Neural progenitor cell (in vitro differentiated cells): ENCODE measurements at regions not wholly inside any gene's neighbourhood (a gene's known extent, or its start where the extent isn't known, plus 50 kb on each side); places are given as distances from the start of the nearest gene placed in this dataset.

Experiments used
- DNase-seq: peaks from one replicate; pipeline ENCODE4 v3.0.0-alpha.2; 2016; ENCODE audit warnings: low spot score
- H2AFZ ChIP-seq: fragments of 200-600 bp; sonication (generic); replicated peaks from 2 replicates; pipeline ENCODE4 v1.6.1; 2016; ENCODE audit warnings: antibody characterized with exemption
- H3F3A ChIP-seq: fragments of 200-600 bp; sonication (generic); 2 replicates; pipeline ENCODE4 v1.6.1; 2016; ENCODE audit warnings: antibody characterized with exemption, low read depth
- H3K27ac ChIP-seq: fragments of 200-600 bp; sonication (generic); 2 replicates; pipeline ENCODE4 v1.5.1; 2016; ENCODE audit warnings: mild to moderate bottlenecking
- H3K27me3 ChIP-seq: fragments of 200-600 bp; sonication (generic); 2 replicates; pipeline ENCODE4 v1.6.1; 2016; ENCODE audit warnings: mild to moderate bottlenecking, moderate library complexity
- H3K36me3 ChIP-seq: fragments of 200-600 bp; sonication (generic); 2 replicates; pipeline ENCODE4 v1.5.1; 2016
- H3K4me1 ChIP-seq: fragments of 200-600 bp; sonication (generic); 2 replicates; pipeline ENCODE4 v1.6.1; 2016; ENCODE audit warnings: mixed run types
- H3K4me2 ChIP-seq: fragments of 200-600 bp; sonication (generic); 2 replicates; pipeline ENCODE4 v1.6.1; 2016
- H3K4me3 ChIP-seq: fragments of 200-600 bp; sonication (generic); 2 replicates; pipeline ENCODE4 v1.5.1; 2016
- H3K79me2 ChIP-seq: fragments of 200-600 bp; sonication (generic); 2 replicates; pipeline ENCODE4 v1.6.1; 2016; ENCODE audit warnings: low read depth
- H3K9ac ChIP-seq: fragments of 200-600 bp; sonication (generic); 2 replicates; pipeline ENCODE4 v1.6.1; 2016
- H3K9me3 ChIP-seq: fragments of 200-600 bp; sonication (generic); 2 replicates; pipeline ENCODE4 v1.5.1; 2016; ENCODE audit warnings: low read depth
- H4K20me1 ChIP-seq: fragments of 200-600 bp; sonication (generic); 2 replicates; pipeline ENCODE4 v1.6.1; 2016; ENCODE audit warnings: low read depth
- H3K27ac Mint-ChIP-seq: 3 replicates; pipeline ENCODE4 v1.8.0; 2021; ENCODE audit warnings: mixed read lengths
- H3K27me3 Mint-ChIP-seq: 2 replicates; pipeline ENCODE4 v1.8.0; 2022; ENCODE audit warnings: low read depth, mild to moderate bottlenecking, inconsistent platforms, moderate library complexity, mixed read lengths; ENCODE audit not compliant: insufficient read depth
- H3K36me3 Mint-ChIP-seq: 3 replicates; pipeline ENCODE4 v1.8.0; 2021; ENCODE audit warnings: mixed read lengths
- H3K4me1 Mint-ChIP-seq: 3 replicates; pipeline ENCODE4 v1.8.0; 2021; ENCODE audit warnings: mixed read lengths
- H3K4me3 Mint-ChIP-seq: 3 replicates; pipeline ENCODE4 v1.8.0; 2021; ENCODE audit warnings: mild to moderate bottlenecking, moderate library complexity, mixed read lengths
- H3K9me3 Mint-ChIP-seq: 3 replicates; pipeline ENCODE4 v1.8.0; 2020; ENCODE audit warnings: mixed read lengths
- EZH2 ChIP-seq: fragments of 200-600 bp; sonication (generic); IDR thresholded peaks from 2 replicates; pipeline ENCODE4 v1.6.1; 2017; ENCODE audit warnings: antibody characterized with exemption, mild to moderate bottlenecking, moderate library complexity
- EZH2phosphoT487 ChIP-seq: fragments of 200-600 bp; sonication (generic); IDR thresholded peaks from 2 replicates; pipeline ENCODE4 v1.6.1; 2017; ENCODE audit warnings: antibody characterized with exemption
- TF ChIP-seq, protein P1 (sequence below): fragments of 200-600 bp; sonication (generic); IDR thresholded peaks from 2 replicates; pipeline ENCODE4 v1.5.1; 2017; ENCODE audit warnings: antibody characterized with exemption, mild to moderate bottlenecking

DNA sequence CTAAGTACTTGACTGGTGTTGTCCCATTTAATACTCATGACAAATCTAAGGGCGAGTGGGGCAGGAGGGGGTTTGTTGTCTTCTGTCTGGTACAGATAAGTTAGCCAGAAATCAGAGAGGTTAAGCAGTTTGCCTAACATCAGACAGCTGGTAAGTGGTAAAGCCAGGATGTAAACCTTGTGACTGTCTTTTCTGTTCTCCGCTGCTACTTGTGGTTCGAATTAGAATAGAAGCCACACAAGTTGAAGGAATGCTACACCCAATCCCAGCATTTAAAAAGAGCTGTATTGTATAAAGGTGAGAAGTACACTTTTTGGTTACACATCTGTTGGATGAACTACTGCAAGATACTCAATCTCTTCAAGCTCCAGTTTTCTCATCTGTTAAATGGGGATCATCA, 474.7 kb upstream of the SUCLG2 start:
- Histone ChIP-seq H3K9me3 (no peaks in the 10 kb centered on the region), H3K4me3 (no peak overlapping the region), H4K20me1 (no peaks in the 10 kb centered on the region), H3K27me3 (no peaks in the 10 kb centered on the region), H3K4me1 (no peaks in the 10 kb centered on the region), H3F3A (no peaks in the 10 kb centered on the region), H3K79me2 (no peaks in the 10 kb centered on the region), H2AFZ (no peak overlapping the region), H3K4me2 (no peak overlapping the region), H3K27ac (no peak overlapping the region), H3K9ac (no peak overlapping the region), H3K36me3 (no peaks in the 10 kb centered on the region)
- no peak for TF ChIP-seq EZH2phosphoT487
- TF ChIP-seq, protein P1, sequence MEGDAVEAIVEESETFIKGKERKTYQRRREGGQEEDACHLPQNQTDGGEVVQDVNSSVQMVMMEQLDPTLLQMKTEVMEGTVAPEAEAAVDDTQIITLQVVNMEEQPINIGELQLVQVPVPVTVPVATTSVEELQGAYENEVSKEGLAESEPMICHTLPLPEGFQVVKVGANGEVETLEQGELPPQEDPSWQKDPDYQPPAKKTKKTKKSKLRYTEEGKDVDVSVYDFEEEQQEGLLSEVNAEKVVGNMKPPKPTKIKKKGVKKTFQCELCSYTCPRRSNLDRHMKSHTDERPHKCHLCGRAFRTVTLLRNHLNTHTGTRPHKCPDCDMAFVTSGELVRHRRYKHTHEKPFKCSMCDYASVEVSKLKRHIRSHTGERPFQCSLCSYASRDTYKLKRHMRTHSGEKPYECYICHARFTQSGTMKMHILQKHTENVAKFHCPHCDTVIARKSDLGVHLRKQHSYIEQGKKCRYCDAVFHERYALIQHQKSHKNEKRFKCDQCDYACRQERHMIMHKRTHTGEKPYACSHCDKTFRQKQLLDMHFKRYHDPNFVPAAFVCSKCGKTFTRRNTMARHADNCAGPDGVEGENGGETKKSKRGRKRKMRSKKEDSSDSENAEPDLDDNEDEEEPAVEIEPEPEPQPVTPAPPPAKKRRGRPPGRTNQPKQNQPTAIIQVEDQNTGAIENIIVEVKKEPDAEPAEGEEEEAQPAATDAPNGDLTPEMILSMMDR = no peak
- Mint-ChIP-seq H3K4me3 (no peak overlapping the region), H3K9me3 (peaks cover 2% of the 10 kb centered on the region), H3K27me3 (no peaks in the 10 kb centered on the region), H3K4me1 (peaks cover 2% of the 10 kb centered on the region), H3K36me3 (no peaks in the 10 kb centered on the region), H3K27ac (no peak overlapping the region)
- no peak for DNase-seq

DNA sequence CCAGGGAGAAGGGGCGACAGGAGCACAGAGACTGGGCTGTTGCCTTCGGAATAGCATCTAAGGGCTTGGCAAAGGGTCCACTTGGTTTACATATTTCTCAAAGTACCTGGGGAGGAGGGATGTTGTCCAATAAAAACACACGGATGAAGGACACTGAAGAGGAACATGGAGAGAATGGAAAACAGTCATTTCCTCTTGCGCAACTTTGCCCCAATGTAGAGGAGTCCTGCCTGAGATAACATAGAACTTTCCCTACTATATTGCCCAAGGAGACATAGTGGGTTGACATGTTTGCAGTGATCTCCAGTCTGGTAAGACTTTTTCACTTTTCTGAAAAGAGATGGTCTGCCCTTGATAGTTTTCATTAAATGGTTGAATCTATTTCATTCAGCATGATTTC, 468.8 kb upstream of the SUCLG2 start:
- peaks cover 2% of the 10 kb centered on the region for H3K9me3 Mint-ChIP-seq
- Histone ChIP-seq H4K20me1 (no peaks in the 10 kb centered on the region), H3K4me1 (no peaks in the 10 kb centered on the region), H3F3A (no peaks in the 10 kb centered on the region), H3K9ac (no peak overlapping the region), H3K4me2 (no peak overlapping the region), H3K4me3 (no peak overlapping the region), H3K27ac (no peak overlapping the region), H3K27me3 (no peaks in the 10 kb centered on the region), H3K9me3 (no peaks in the 10 kb centered on the region), H3K79me2 (no peaks in the 10 kb centered on the region), H2AFZ (no peak overlapping the region), H3K36me3 (no peaks in the 10 kb centered on the region)
- H3K4me3 Mint-ChIP-seq = no peak overlapping the region
- TF ChIP-seq EZH2 (no peak), EZH2phosphoT487 (no peak)
- TF ChIP-seq, protein P1 = no peak
- H3K27ac Mint-ChIP-seq = no peak overlapping the region
- H3K27me3 Mint-ChIP-seq = no peaks in the 10 kb centered on the region
- no peaks in the 10 kb centered on the region for H3K36me3 Mint-ChIP-seq
- DNase-seq = no peak
- peaks cover 2% of the 10 kb centered on the region for H3K4me1 Mint-ChIP-seq

DNA sequence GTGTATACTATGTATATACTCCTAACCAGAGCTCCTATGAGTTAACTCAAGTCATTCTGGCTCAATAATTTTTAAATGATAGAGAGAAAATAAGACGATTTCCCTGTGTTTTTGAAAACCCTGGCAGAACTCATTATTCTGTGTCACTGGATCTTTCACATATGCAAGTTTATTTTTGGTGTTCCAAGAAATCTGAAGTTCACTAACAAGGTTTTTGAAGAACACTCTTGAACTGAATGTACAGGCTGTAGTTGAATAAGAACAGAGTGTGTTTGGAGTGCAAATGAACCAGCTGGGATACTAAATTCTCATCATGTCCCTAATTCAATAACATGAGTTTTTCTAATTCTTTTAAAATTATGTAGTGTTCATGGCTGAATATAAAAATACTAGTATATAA, 466.9 kb upstream of the SUCLG2 start:
- no peaks in the 10 kb centered on the region for H3F3A ChIP-seq
- H2AFZ ChIP-seq = no peak overlapping the region
- TF ChIP-seq, protein P1 = no peak
- no peak for TF ChIP-seq EZH2phosphoT487
- no peak for TF ChIP-seq EZH2
- H3K9ac ChIP-seq = no peak overlapping the region
- H4K20me1 ChIP-seq = no peaks in the 10 kb centered on the region
- H3K4me3 ChIP-seq = no peak overlapping the region
- Mint-ChIP-seq H3K27ac (no peak overlapping the region), H3K9me3 (no peaks in the 10 kb centered on the region), H3K4me1 (peaks cover 2% of the 10 kb centered on the region), H3K27me3 (no peaks in the 10 kb centered on the region), H3K4me3 (no peak overlapping the region), H3K36me3 (no peaks in the 10 kb centered on the region)
- H3K36me3 ChIP-seq = no peaks in the 10 kb centered on the region
- DNase-seq = no peak
- H3K79me2 ChIP-seq = no peaks in the 10 kb centered on the region
- H3K9me3 ChIP-seq = no peaks in the 10 kb centered on the region
- H3K27ac ChIP-seq = no peak overlapping the region
- H3K4me1 ChIP-seq = no peaks in the 10 kb centered on the region
- no peak overlapping the region for H3K4me2 ChIP-seq
- H3K27me3 ChIP-seq = no peaks in the 10 kb centered on the region

DNA sequence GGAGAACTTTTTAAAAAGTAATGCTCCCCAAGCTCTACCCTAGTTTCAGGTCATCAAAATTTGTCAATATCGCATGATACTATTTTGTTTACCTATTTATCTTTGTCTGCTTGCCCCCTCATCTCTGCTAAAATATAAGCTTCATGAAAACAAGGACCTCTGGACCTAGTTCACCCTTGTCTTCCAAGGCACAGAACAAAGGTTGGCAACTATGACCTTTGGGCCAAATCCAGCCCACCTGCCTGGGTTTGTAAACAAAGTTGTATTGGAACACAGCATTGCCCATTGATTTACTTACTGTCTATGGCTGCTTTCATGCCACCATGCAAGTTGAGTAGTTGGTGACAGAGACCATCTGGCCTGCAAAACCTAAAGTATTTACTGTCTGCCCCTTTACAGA, 462.2 kb upstream of the SUCLG2 start:
- no peak overlapping the region for H3K27ac ChIP-seq
- H3K4me3 ChIP-seq = no peak overlapping the region
- no peak overlapping the region for H3K4me3 Mint-ChIP-seq
- H3K27me3 ChIP-seq = no peaks in the 10 kb centered on the region
- no peak overlapping the region for H3K9ac ChIP-seq
- no peaks in the 10 kb centered on the region for H3F3A ChIP-seq
- H3K27ac Mint-ChIP-seq = no peak overlapping the region
- H3K4me1 ChIP-seq = no peaks in the 10 kb centered on the region
- H3K36me3 ChIP-seq = no peaks in the 10 kb centered on the region
- no peaks in the 10 kb centered on the region for H3K79me2 ChIP-seq
- DNase-seq = no peak
- TF ChIP-seq, protein P1 = no peak
- TF ChIP-seq EZH2 (no peak), EZH2phosphoT487 (no peak)
- H3K9me3 Mint-ChIP-seq = no peaks in the 10 kb centered on the region
- H3K27me3 Mint-ChIP-seq = no peaks in the 10 kb centered on the region
- no peaks in the 10 kb centered on the region for H3K36me3 Mint-ChIP-seq
- no peak overlapping the region for H3K4me2 ChIP-seq
- H4K20me1 ChIP-seq = no peaks in the 10 kb centered on the region
- H3K9me3 ChIP-seq = no peaks in the 10 kb centered on the region
- no peak overlapping the region for H2AFZ ChIP-seq
- no peaks in the 10 kb centered on the region for H3K4me1 Mint-ChIP-seq
